GM21447 (cell line): ENCODE measurements at regions not wholly inside any gene's neighbourhood (a gene's known extent, or its start where the extent isn't known, plus 50 kb on each side); places are given as distances from the start of the nearest gene placed in this dataset.
A peak's percentile ranks its signal among the peaks of the same experiment; 100 is the strongest.
"Not testable (repeated sequence)": the region's sequence is repeated elsewhere in the genome, so short reads cannot be mapped to it uniquely, and the experiment has no call there.

Experiments
- ATAC-seq: cut with Tn5 transposase; IDR thresholded peaks from one replicate; pipeline ENCODE4 v1.9.1; 2021; ENCODE audit not compliant: unreplicated experiment

DNA sequence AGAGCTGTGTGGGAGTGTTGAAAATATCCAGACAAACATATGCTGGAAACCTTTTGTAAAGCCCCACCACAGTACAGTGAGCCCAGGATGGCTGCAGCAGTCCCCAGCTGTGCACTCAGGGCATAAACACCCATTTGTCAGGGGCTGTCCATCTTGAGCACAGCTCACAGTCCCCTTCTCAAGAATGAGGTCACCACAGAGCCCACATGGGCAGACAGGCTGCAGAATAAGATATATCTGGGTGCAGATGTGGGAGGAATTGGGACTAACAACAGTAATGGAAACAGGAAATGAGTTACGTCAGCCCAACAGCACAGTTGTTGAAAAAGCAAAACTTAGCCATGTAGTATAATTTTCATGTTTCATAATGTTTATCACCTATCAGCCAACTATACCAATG is 219.6 kb downstream of the ETAA1 start:
- ATAC-seq, result peak; percentile 95

GRCh38 chr2:67619204-67619603 is 222.1 kb downstream of the ETAA1 start:
- ATAC-seq, result no peak

- ATAC-seq, result not testable (repeated sequence)
Measured at GRCh38 chr2:67623741-67624140, 226.6 kb downstream of the ETAA1 start.

- no peak for ATAC-seq
Measured at GRCh38 chr2:67625178-67625577, 228.0 kb downstream of the ETAA1 start.

GRCh38 chr2:67625690-67626475 is 228.8 kb downstream of the ETAA1 start:
- no peak for ATAC-seq

DNA sequence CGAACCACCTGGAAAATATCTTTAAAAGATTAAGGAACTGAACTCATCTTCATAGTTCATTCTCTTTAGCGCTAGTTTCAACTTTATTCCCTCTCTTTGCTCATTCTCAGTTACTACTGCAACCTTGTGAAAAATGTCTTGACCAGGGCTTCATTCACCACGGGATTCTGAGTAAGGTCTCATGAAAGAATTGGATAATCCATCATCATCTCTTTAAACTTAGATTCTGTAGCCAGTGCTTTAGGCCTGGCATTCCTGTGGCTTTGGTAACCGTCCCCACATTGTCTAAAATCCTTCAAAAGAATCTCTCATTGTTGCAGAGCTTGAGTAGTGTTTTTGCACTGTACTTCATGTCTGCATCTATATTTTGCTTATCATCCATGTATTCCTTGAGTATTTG is 229.5 kb downstream of the ETAA1 start:
- ATAC-seq, result no peak

DNA sequence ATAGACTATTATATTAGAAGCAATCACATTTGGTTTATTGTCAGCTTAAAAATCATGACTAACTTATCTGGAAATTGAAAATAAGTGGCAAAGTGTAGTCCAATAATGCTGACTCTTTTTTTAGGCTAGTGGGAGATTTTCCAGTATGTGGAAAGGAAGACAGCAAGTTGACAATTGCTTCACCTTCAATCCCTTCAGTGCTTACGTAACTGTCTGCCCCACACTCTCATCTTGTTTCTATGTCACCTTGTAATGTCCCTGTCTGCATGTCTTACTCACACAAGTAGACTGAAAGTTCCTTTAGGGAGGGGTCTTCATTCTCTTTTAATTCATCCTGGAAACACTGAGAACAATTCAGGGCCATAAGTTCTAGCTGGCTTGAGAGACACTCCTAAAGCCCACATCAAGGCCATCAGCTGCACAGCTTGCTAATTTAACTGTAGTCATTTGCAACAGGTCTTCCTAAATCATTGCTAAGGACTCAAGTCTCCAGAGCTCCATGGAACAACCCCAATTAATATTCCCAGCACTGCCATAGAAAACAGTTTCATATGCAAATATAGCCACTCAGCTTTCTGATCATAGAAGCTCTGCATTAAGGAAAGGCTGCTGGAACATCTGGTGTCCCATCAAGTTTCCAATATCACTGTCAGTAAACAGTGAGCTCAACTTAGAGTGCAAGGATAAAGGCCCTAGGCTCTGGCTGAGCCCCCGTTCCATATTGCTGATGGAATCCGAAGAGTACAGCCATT is 230.5 kb downstream of the ETAA1 start:
- no peak for ATAC-seq

DNA sequence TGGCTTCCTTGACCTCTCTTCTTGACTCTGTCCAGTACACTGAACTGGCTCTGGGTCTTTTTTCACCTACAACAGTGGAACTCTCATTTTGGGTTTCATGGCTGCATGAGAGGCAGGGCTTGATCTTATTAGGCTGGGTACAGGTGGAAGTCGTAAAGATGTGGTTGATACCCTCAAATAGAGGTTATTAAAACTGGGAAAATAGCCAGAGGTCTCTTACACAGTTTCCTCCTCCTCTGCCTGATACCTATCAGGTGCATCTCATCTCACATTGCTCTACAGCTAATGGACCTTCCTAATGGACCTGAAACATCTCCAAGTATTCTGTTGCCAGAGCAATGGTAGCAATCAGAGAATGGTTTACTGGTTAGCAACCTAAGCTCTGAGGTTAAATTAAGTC is 231.8 kb downstream of the ETAA1 start:
- ATAC-seq, result no peak

GRCh38 chr2:67631483-67631882 is 234.3 kb downstream of the ETAA1 start:
- no peak for ATAC-seq

GRCh38 chr2:67633212-67633856 is 236.2 kb downstream of the ETAA1 start:
- no peak for ATAC-seq

DNA sequence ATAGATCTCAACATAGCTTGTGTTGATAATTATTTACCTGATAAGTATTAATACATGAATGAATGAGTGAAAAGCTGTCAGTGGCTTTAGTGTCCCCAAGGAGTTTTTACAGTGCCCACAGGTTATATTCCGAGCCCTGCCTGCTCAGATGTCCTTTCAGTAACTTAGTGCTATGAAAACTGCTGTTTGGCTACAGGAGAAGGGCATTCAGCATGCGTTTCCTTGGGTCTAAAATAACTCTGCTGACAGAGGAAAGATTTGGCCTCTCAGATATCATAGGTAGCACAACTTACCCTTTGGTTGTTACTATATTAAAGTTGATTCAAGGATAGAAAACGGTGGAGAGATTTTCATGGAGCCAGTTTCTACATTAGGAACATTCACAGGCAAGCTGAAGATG is 241.0 kb downstream of the ETAA1 start:
- ATAC-seq, result no peak

DNA sequence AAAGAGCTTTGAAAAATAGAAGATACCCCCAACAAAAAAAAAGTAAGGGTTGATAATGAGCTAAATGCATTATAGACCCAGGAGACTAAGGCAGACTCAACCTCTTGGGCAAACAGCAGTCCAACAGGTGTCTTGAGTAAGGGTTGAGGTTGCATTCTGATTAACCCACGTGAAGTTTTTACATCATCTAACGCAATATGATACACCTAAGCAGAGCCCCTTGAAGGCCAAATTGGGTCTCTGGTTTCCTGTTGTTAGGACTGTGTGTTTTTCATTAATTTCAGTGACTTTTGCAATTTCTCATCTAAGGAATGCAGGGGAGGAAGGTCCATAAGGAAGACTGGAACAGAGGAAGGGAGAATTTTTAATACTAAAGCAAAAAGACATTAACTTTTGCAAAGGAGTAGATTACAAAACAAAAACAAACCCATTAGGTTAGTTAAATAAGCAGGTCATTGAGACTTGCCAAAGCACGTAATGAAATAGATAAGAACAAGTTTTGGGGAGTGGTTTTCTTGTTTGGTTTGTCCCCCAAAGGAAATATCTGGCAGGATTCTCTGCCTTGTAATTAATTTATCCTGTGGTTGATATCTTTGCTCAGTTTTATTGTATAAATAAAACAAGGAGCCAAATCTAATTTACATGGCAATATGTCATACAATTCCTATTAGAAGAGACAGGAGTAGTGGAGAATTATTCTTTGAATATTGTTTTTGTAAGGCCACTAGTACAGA is 244.3 kb downstream of the ETAA1 start:
- no peak for ATAC-seq

DNA sequence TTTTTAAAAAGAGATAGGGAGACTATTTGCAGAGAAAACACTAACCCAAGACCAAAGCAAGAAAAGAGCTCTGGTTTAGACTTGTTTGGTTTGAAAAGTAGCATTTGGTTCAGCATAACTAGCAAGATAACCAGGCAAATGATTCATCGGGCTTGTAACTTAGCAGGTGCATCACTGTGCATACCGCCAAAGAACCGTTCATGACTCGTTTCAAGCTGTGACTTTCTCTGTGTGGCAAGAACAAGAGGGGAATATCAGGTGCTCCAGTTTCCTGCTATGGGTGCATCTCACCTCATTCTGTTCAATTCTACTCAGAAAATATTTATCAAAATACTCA is 244.9 kb downstream of the ETAA1 start:
- no peak for ATAC-seq

DNA sequence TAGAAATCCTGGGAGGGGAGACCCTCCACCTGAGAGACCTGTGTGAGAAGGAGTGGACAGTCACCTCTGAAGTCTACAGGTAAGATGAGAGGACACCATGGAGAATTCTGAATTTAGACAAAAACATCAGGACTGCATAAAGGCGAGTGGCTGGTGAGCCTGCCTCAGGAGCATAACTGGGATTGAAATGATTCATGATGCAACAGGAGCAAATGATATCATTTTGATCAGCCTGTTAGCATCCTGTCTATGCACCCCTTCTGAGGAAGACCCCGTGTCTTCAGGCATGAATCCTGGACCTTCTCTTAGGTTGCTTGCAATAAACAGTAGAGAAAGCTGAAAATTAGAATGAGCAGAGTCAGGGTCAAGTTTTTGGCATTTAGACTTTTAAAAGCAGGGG is 245.8 kb downstream of the ETAA1 start:
- no peak for ATAC-seq

GRCh38 chr2:67645280-67646138 is 248.4 kb downstream of the ETAA1 start:
- no peak for ATAC-seq

DNA sequence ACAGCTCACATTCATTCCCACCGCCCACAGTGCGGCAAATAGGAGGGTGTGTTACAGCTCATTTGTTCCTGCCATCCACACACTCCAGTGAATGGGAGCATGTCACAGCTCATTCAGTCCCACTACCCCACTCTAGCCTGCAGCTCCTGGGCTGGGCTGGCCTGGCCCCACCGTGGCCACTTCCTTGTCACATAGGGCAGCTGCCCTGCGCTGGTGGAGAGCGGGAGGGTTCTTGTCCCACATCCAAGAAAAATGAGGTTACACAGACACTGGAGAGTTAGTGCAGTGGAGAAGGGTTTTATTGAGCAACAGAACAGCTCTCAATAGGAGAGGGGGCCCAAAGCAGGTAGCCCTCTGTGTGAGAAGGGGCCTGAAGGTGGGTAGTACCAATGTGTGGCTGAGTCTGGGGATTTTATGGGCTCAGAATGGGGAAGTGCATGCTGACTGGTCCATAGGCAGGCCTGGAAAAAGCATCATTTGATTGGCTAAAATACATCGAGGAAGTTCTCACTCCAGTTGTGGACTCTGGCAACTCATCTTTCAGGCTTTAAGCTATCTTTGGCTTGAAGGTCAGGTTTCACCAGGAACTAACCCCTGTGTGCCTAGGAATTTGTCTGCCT is 249.7 kb downstream of the ETAA1 start:
- ATAC-seq, result no peak

DNA sequence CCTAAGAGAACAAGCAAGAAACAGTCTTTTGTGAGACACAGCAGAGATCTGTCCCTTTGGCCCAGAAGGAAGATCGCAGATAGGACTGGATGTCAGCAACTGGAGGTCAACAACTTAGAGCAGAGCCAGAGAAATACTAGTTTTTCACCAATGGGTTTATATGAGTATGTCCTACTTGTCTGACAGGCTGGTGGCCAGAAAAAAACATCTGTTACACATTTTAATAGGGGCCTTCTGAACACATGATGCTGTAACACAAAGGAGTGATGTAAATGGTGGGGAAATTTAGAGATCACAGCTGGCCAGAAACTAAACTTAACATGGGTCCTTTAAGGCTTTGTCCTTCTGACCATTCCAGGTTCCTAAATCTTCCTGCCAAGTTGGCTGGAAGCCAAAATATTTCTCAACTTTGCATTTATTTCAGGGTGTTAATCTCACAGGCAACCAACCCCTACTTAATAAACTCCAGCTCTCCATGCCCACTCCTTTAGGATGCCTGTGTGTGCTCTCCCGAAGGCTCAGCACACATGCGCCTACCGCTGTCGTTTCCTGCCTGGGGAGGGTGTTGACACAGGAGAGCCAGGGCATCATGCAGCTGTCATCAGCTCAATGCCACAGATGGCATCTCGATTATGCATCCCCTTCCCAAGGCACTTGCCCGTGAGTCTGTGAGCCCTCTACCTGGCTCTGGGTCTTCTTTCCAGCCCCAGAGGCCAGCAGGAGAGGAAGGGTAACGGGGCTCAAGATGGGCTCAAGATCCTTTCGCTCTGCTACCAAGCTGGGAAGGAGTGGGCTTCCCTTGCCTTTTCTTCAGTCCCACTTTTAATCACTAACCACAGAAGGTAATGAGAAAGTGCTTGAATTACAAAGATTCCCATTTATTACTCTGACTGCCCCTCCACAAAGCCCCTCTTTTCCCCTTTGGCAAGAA is 252.5 kb downstream of the ETAA1 start:
- ATAC-seq, result no peak

- ATAC-seq, result no peak
Measured at GRCh38 chr2:67650291-67651133, 253.4 kb downstream of the ETAA1 start.
